CD4-positive, alpha-beta T cell treated with Interleukin-12 subunit alpha and Interleukin-12 subunit beta, for 1 hour (primary cell): ENCODE measurements at regions not wholly inside any gene's neighbourhood (a gene's known extent, or its start where the extent isn't known, plus 50 kb on each side); places are given as distances from the start of the nearest gene placed in this dataset.
"Not testable (repeated sequence)": the region's sequence is repeated elsewhere in the genome, so short reads cannot be mapped to it uniquely, and the experiment has no call there.

Experiments
- DNase-seq: peaks from one replicate; pipeline ENCODE4 v3.0.0-alpha.2; 2020

- DNase-seq: no peak
Measured at GRCh38 chr10:56547163-56547562, 186.1 kb upstream of the ZWINT start.

- DNase-seq: no peak
Measured at GRCh38 chr10:56537984-56538383, 176.9 kb upstream of the ZWINT start.

GRCh38 chr10:56522166-56522565, 161.1 kb upstream of the ZWINT start:
- no peak for DNase-seq

- DNase-seq: no peak
Measured at GRCh38 chr10:56508562-56508961, 147.5 kb upstream of the ZWINT start.

- DNase-seq: no peak
Measured at GRCh38 chr10:56507033-56507432, 146.0 kb upstream of the ZWINT start.

GRCh38 chr10:56505555-56505954, 144.5 kb upstream of the ZWINT start:
- no peak for DNase-seq

GRCh38 chr10:56496186-56496486, 135.1 kb upstream of the ZWINT start:
- no peak for DNase-seq

- no peak for DNase-seq
Measured at GRCh38 chr10:56487746-56488145, 126.7 kb upstream of the ZWINT start.

GRCh38 chr10:56481521-56482091, 120.5 kb upstream of the ZWINT start:
- DNase-seq: no peak

- no peak for DNase-seq
Measured at GRCh38 chr10:56472978-56473377, 111.9 kb upstream of the ZWINT start.

GRCh38 chr10:56470701-56471100, 109.6 kb upstream of the ZWINT start:
- DNase-seq: no peak

- no peak for DNase-seq
Measured at GRCh38 chr10:56469482-56469881, 108.4 kb upstream of the ZWINT start.

- no peak for DNase-seq
Measured at GRCh38 chr10:56466005-56466404, 104.9 kb upstream of the ZWINT start.

- no peak for DNase-seq
Measured at GRCh38 chr10:56449770-56450169, 88.7 kb upstream of the ZWINT start.

GRCh38 chr10:56447613-56448012, 86.6 kb upstream of the ZWINT start:
- not testable (repeated sequence) for DNase-seq

GRCh38 chr10:56441337-56441736, 80.3 kb upstream of the ZWINT start:
- not testable (repeated sequence) for DNase-seq
